HG02870 (cell line): ENCODE measurements at regions not wholly inside any gene's neighbourhood (a gene's known extent, or its start where the extent isn't known, plus 50 kb on each side); places are given as distances from the start of the nearest gene placed in this dataset.

ENCODE experiments used
- ATAC-seq: cut with Tn5 transposase; IDR thresholded peaks from one replicate; pipeline ENCODE4 v1.9.1; 2021; ENCODE audit warnings: mild to moderate bottlenecking, moderate library complexity; ENCODE audit not compliant: unreplicated experiment

DNA sequence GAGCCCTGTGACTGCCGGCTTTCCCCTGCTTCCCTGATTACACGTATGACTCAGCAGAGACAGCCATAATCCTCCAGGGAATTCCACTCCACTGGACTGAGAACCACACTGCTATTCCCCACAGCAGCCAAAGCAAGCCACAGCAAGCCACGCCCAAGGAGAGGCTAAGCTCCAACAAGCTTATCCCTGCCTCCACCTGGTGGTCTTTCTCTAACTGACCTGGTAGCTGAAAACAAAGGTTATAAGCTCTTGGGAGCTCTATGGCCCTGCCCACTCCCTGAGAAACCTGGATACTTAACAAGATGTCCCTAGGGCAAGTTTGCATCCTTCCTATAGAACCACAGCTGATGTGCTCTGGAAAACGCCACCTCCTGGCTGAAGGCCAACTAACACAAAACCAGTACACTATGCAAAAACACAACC lies 613.7 kb upstream of the CDH18 start:
- no peak for ATAC-seq

GRCh38 chr5:20590356-20590755 lies 602.4 kb upstream of the CDH18 start:
- no peak for ATAC-seq

DNA sequence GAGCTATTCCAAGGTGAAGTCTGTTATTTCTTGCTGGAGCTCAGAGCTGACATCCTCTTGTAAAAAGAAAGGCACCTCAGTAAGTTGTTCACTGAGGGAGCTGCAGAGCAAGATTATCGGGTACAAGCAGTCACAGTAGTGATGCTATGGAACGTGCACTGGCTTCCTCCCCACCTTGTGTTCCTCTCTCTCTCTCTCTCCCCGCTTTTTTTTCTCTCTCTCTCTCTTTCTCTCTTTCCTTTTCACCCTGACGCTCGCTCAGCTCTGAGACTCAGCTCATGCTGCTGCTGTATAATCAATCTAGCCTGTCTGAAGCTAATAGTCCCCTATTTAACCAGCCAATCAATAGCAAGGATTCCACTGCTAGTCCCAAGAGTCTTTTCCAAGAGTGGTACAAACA lies 587.6 kb upstream of the CDH18 start:
- ATAC-seq = no peak

DNA sequence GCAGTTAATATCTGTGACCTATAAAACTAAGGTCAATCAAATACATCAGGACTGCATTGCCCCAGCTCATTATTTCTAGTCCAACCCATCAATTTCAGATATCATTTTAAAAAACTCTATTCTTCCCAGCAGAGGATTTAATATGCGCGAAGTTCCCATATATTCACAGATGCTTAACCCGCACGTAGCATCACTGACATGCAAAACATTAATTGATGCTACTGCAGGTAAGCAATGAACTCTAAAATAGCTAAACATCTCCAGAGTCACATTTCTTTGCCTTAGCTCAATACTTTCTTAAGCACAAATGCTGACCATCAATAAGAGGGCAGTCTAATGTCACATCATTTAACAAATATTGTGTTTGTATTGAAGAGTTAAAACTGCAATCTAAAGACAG lies 586.6 kb upstream of the CDH18 start:
- ATAC-seq = no peak

GRCh38 chr5:20572614-20573013 lies 584.6 kb upstream of the CDH18 start:
- no peak for ATAC-seq

DNA sequence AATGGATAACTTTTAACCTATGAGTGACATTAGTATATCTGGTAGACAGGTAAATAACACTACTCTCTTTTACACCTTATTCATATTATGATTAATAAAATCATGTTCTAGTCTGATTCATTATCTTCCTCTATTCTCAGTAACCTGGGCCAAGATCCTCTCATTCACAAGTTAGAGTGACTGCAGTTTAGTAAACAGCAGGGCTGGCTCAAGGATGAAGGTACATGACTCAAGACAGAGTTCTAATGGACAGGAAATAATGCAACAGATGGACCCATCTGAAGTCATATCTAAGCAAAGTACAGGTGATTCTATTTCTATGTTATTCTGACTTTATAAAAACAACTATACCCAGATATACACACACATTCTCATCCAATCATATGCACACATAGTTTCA lies 582.5 kb upstream of the CDH18 start:
- ATAC-seq = no peak

- ATAC-seq = no peak
Measured at GRCh38 chr5:20562544-20562943, 574.5 kb upstream of the CDH18 start.

DNA sequence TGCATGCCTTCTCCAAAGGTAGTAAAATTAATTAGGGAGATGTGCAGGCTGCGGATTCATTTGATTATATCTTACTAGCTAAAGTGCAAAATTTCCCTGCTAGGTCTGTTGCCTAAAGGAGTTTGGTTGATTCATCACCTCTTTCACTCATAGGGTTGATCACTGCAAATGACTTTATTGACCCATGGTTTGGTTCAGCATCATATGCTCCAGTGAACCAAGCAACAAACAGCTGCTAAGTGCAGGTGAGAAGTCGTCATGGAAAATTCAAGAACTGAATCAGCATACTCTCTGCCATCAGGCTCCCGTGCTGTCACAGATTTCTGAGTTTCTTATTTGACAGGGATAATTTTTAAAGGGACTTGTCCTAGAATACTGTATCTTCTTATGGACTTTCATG lies 571.8 kb upstream of the CDH18 start:
- no peak for ATAC-seq

DNA sequence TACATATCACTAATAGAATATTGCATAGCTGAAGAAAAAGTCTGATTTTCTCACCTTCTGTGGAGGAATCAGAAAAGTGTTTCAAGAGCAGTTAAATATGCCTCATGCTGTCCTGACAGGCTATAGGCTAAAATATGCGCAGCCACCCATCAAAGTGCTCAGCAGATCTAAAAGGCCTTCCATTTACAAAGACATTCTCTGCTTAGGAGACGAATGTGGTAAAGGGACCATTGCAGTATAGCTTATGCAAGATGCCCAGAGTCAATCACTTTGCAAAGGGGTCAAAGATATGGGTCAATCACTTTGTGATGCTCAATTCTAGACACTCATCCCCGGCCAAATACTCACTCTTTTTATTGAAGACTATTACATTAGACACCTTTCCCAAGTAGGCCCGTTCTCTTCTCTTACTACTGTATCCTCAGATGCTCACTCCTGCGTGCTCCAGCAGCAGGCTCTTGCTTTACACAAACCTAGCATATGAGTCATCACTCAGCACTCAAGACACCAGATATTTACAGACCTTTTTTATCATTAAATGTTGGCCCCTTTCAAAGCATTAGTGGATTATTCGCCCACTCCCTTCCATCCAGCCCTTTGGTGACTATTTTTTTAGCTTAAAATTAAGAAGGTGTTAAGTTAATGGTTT lies 568.2 kb upstream of the CDH18 start:
- ATAC-seq = no peak

- ATAC-seq = no peak
Measured at GRCh38 chr5:20555034-20555433, 567.0 kb upstream of the CDH18 start.

DNA sequence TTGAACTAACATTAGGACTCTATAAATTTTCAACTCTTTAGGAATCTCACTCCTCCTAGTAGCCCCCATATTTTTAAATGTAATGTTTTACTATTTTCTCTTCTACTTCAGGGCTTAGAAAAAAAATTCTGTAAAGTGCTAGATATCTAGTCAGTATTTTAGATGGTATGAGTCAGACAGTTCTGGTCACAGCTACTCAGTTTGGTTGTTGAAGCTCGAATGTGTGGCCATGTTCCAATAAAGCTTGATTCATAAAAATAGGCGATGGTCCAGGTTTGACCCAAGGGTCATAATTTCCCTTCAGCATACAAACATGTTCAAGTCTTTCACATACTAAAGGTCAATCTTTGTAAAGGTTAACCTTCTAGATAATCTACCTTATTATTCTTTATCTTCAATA lies 566.0 kb upstream of the CDH18 start:
- ATAC-seq = no peak

DNA sequence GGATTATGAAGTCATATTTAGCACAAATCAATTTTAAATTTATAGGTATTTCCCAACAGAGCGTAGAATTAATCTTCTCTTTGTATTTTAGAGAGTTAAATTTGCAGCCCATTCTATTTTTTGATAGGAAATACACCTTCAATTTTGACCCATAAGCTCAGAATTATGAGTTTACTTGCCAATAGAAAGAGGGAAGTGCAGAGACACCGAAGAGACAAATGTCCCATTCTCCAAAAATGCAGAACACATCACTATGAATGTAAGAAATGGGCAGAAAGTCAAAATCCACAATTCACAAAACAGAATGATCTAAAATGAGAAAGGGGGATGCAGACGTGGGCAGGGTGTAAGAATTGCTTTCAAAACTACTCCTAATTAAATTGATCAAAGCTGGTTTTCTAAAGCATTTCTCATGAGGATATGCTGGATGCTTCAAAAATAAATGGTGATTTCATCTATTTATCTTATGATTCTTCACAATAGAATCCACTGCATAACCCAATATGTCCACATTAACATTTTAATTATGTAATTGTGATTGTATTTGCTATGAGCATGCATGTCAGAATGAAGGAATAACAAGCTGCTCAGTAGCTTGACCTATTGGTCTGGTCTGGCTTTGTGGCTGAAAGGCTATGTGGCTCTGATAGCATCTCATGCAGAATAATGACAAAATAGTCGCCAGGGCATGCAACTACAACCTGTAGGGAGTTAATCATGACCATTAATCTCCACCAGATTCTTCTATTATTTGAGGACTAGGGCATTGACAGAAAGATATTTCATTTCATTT lies 550.1 kb upstream of the CDH18 start:
- ATAC-seq = no peak

GRCh38 chr5:20536813-20537212 lies 548.8 kb upstream of the CDH18 start:
- no peak for ATAC-seq

GRCh38 chr5:20536341-20536740 lies 548.3 kb upstream of the CDH18 start:
- ATAC-seq = no peak

GRCh38 chr5:20528471-20528870 lies 540.5 kb upstream of the CDH18 start:
- no peak for ATAC-seq

GRCh38 chr5:20524991-20525529 lies 537.1 kb upstream of the CDH18 start:
- no peak for ATAC-seq

- ATAC-seq = no peak
Measured at GRCh38 chr5:20522905-20523482, 535.0 kb upstream of the CDH18 start.

DNA sequence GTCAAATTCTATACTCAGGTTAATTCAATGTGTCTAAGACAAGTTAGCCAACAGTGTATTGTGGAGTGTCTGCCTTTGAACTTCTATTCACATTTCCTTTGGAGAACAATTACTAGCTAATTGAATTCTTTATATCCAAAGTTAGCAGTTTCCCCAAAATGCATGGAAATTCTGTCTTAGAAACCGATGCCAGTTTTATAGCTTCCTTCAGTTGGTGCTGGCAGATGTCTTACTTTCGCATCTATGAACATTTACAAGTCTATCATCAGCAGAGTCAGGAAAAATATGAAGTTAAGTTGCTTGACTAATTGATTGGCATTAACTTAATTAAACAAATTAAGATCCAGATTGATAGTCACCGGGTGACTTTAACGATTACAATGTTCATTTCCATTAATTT lies 527.6 kb upstream of the CDH18 start:
- ATAC-seq = no peak

GRCh38 chr5:20514145-20514544 lies 526.1 kb upstream of the CDH18 start:
- no peak for ATAC-seq

DNA sequence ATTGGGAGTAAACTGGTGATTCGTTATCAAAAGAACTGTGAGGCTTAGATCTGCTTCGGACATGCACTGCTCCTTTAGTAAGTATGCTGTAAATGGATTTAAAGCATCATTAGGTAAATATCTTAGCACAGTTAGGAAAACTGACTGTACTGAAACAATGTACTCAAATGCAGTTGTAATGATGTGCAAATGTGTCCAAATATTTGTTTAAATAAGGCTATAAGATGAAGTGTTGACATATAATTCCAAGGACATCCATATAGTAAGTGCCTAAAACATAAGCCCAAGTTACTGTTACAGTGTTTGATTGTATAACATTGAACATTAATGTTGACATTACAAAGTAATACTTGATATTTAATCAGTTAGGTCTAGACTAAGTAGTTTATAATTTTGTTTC lies 512.5 kb upstream of the CDH18 start:
- no peak for ATAC-seq

- ATAC-seq = no peak
Measured at GRCh38 chr5:20498926-20499325, 510.9 kb upstream of the CDH18 start.

DNA sequence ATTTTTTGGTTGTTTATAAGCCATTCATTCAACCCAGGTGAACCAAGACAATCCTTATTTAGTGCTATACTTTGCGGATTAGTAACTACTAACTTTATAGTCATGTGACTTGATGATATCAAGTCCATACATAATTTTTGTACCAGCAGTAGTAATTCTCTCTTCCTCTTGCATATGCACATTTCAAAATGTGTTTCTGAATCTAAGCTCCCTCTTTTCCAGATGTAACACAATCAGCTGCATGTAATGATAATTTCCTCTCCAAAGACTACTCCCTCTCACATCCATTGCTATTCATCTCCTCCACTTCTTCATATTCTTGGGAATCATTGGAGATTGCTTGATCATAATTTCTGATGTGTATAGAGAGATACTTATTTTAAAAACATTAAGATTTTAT lies 510.1 kb upstream of the CDH18 start:
- no peak for ATAC-seq
